ENCODE measurements at regions not wholly inside any gene's neighbourhood (a gene's known extent, or its start where the extent isn't known, plus 50 kb on each side); places are given as distances from the start of the nearest gene placed in this dataset.

DNA sequence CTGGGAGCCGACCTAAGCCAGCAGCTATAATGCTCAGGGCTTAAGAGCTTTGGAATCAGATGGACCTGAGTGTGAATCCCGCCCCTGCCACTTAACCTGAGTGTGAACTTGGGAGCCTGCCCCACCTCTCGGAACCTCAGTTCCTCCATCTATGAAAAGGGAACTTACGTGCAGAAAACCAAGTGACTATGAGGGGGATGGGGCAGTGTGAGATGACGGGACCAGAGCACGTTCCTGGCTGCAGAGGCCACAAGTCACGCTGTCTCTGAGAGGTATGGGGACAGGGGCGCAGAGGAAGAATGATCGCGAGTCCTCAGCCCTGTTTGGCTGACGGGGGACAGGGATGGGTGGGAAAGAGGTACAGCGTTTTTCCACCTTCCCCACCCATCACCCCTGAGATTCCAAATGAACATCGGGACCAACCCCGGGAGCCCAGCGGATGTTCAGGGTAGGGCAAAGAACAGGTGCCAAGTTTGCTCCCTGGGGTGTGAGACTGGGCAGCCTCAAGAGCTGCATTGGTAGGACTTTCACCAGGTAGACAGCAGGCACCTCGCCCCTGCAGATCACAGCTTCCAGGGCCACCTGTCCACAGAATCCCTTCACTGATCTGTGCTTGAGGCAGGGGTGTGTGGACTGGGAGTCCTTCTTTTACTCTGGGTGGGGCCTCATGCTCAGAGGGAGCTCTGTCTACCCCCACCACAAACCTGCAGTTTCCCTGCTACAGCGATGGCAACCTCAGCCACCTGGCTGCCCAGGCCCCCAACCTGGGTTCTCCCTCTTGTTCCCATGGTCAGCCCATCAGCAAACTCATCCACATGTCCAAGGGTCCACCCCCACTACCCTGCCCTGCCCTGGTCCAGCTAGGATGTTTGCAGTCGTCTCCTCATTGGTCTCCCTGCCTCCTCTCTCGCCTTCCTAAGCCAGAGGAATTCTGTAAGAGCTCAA is 85.8 kb downstream of the CEBPB start:
- H3K27ac ChIP-seq, result peak overlapping the region in 1 of 2 donors; percentile 25
- H3K4me1 ChIP-seq (ENCODE audit: control insufficient read depth in 1 of 2, low read depth in 2 of 2), result peaks cover 13 to 28% of the 10 kb centered on the region in 2 donors
- no peaks in the 10 kb centered on the region for H3K9me3 ChIP-seq
- no peak for DNase-seq (ENCODE audit: low spot score)
- no peak overlapping the region for H3K4me3 ChIP-seq
- H3K36me3 ChIP-seq, result no peaks in the 10 kb centered on the region
- ATAC-seq (ENCODE audit: insufficient number of reproducible peaks, low FRiP score, low read depth), result no peak
- no peaks in the 10 kb centered on the region for H3K27me3 ChIP-seq (replicated peaks; ENCODE audit: insufficient read depth)
- TF ChIP-seq, protein P1, sequence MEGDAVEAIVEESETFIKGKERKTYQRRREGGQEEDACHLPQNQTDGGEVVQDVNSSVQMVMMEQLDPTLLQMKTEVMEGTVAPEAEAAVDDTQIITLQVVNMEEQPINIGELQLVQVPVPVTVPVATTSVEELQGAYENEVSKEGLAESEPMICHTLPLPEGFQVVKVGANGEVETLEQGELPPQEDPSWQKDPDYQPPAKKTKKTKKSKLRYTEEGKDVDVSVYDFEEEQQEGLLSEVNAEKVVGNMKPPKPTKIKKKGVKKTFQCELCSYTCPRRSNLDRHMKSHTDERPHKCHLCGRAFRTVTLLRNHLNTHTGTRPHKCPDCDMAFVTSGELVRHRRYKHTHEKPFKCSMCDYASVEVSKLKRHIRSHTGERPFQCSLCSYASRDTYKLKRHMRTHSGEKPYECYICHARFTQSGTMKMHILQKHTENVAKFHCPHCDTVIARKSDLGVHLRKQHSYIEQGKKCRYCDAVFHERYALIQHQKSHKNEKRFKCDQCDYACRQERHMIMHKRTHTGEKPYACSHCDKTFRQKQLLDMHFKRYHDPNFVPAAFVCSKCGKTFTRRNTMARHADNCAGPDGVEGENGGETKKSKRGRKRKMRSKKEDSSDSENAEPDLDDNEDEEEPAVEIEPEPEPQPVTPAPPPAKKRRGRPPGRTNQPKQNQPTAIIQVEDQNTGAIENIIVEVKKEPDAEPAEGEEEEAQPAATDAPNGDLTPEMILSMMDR (IDR thresholded peaks at IDR 0.05), result no peak

DNA sequence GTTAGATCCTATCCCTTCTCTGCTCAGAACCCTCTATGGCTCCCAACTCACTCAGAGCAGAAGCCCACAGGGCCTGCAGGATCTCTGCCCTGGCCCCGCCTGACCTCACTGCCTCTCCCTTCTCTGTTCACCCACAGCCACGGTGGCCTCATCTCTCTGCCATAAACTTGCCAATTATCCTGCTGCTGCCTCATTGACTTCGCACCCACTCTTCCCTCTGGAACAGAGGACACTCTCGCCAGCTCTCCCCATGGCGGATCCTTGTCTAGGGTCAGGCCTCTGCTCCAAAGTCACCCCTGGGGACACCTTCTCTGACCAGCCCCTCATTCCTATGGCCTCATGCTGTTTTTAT is 86.4 kb downstream of the CEBPB start:
- Histone ChIP-seq H3K4me1 (ENCODE audit: control insufficient read depth in 1 of 2, low read depth in 2 of 2) (peaks cover 13 to 28% of the 10 kb centered on the region in 2 donors), H3K36me3 (no peaks in the 10 kb centered on the region), H3K4me3 (no peak overlapping the region), H3K9me3 (no peaks in the 10 kb centered on the region), H3K27ac (no peak overlapping the region), H3K27me3 (replicated peaks; ENCODE audit: insufficient read depth) (no peaks in the 10 kb centered on the region)
- ATAC-seq (ENCODE audit: insufficient number of reproducible peaks, low FRiP score, low read depth) (no peak), DNase-seq (ENCODE audit: low spot score) (no peak)
- TF ChIP-seq, protein P1 (IDR thresholded peaks at IDR 0.05), result no peak

DNA sequence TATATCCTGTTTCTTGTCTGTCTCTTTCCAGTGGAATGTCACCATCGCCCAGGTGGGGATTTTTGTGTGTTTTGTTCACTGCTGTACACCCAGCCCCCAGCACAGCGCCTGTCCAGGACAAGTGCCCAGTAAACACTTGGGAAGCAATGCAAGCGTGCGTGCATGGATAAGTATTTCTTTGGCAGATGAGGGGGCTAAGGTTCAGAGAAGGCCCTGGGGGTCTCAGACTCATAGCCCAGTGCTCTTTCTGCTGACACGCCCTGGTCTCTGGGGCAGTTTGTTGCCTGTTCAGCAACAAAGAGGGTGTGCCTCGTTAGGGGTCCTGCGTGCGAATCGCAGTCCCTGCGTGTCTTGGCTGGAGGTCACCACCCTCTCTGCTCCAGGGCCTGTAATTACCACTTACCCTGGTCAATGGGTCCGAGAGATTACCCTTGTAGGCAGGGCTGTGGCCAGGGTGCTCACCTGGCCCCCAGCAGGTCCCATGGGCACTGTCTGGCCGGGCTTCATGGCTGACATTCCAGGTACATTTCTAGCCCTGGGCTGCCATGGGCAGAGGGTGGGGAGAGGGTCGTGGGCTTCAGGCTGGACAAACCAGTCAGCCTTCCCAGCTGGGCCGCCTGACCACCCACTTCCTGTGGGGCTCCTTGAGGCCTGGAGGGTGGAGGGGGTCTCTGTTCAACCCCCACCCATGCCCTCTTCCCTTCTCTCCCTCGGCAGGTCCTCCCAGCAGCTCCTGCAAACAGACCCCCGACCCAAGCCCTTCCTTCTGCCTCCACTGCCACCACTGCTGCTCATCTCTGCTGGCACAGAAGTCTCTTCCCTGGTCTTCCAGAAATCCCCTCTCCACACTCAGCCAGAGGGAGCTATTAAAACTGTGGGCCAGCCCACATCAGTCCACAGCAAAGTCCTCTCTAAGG is 87.1 kb downstream of the CEBPB start:
- DNase-seq (ENCODE audit: low spot score) (no peak), ATAC-seq (ENCODE audit: insufficient number of reproducible peaks, low FRiP score, low read depth) (no peak)
- TF ChIP-seq, protein P1 (IDR thresholded peaks at IDR 0.05), result no peak
- Histone ChIP-seq H3K9me3 (no peaks in the 10 kb centered on the region), H3K27ac (peak overlapping the region; percentile 41 to 70), H3K4me1 (ENCODE audit: control insufficient read depth in 1 of 2, low read depth in 2 of 2) (peaks cover 13 to 28% of the 10 kb centered on the region in 2 donors), H3K4me3 (no peak overlapping the region), H3K36me3 (no peaks in the 10 kb centered on the region), H3K27me3 (replicated peaks; ENCODE audit: insufficient read depth) (no peaks in the 10 kb centered on the region)

DNA sequence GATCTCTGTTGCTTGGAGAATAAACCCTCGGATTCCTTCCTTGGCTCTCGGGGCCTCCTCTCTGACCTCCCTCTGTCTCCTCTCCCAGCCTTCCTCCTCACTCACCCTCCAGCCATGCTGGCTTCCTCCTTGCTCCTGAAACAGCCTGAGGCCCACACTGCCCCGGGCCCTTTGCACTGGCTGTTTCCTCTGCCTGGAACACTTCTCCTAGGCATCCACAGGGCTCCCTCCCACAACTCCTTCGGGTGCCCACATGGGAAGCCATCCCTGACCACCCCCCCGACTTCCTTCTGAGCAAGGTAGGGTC is 87.7 kb downstream of the CEBPB start:
- H3K27ac ChIP-seq, result peak overlapping the region; percentile 41 to 70
- no peaks in the 10 kb centered on the region for H3K27me3 ChIP-seq (replicated peaks; ENCODE audit: insufficient read depth)
- H3K4me1 ChIP-seq (ENCODE audit: control insufficient read depth in 1 of 2, low read depth in 2 of 2), result peaks cover 13 to 29% of the 10 kb centered on the region in 2 donors
- TF ChIP-seq, protein P1 (IDR thresholded peaks at IDR 0.05), result no peak
- DNase-seq (ENCODE audit: low spot score), result no peak
- ATAC-seq (ENCODE audit: insufficient number of reproducible peaks, low FRiP score, low read depth), result no peak
- no peaks in the 10 kb centered on the region for H3K9me3 ChIP-seq
- no peaks in the 10 kb centered on the region for H3K36me3 ChIP-seq
- H3K4me3 ChIP-seq, result no peak overlapping the region
